HepG2 (cell line): ENCODE measurements at regions not wholly inside any gene's neighbourhood (a gene's known extent, or its start where the extent isn't known, plus 50 kb on each side); places are given as distances from the start of the nearest gene placed in this dataset.

Experiments used
- ATAC-seq: fragments of 200-7000 bp; cut with Tn5 transposase; 3 replicates; pipeline ENCODE4 v1.9.1; 2020; ENCODE audit warnings: mild to moderate bottlenecking, moderate library complexity
- BruUV-seq: library from RNA; stranded (reverse); fragments of 400-500 nt; replicated peaks from 2 replicates; lab custom pipeline; 2021; lab: Mats Ljungman, UMichigan
- CTCF ChIA-PET: fragments of 300-600 bp; formaldehyde crosslinking; extraction: SDS; loops from one replicate; lab custom pipeline; 2021; ENCODE audit warnings: low total read pairs, inconsistent platforms, low intra/inter-chr PET ratio; lab: Yijun Ruan, JAX
- POLR2A ChIA-PET: fragments of 350-600 bp; sonication (Branson Sonifier 250); formaldehyde crosslinking; loops from one replicate; lab custom pipeline; 2020; ENCODE audit warnings: antibody characterized with exemption, inconsistent platforms; lab: Yijun Ruan, JAX
- DNase-seq: peaks from one replicate; pipeline ENCODE4 v3.0.0-alpha.2; 2015; ENCODE audit warnings: low spot score
- FAIRE-seq: peaks from 3 replicates; lab custom pipeline; 2011; peaks lifted over from hg19 to GRCh38; lab: Jason Lieb, UNC
- H2AFZ ChIP-seq: one replicate; pipeline ENCODE4 v1.6.1; 2011; ENCODE audit warnings: low read length, inconsistent platforms
- H3K27ac ChIP-seq: fragments of 300-600 bp; 3 replicates; pipeline ENCODE4 v1.8.0; 2011; ENCODE audit warnings: mixed run types, mild to moderate bottlenecking, mixed read lengths, low read length, inconsistent platforms; ENCODE audit not compliant: insufficient read depth; ENCODE audit errors: extremely low read length
- H3K27me3 ChIP-seq, 2 experiments: fragments of 200-600 bp in 1 of 2; 2 replicates in 1 of 2; 3 replicates in 1 of 2; pipeline versions ENCODE4 v1.6.0 to v1.8.0; 2011; ENCODE audit warnings: low read length in 2 of 2, mild to moderate bottlenecking in 2 of 2, moderate library complexity in 2 of 2, inconsistent platforms in 1 of 2; ENCODE audit not compliant: insufficient read depth in 2 of 2, control insufficient read depth in 1 of 2
- H3K36me3 ChIP-seq, 2 experiments: fragments of 200-600 bp in 1 of 2; replicated peaks in 1 of 2; 2 replicates in 1 of 2; 3 replicates in 1 of 2; pipeline versions ENCODE4 v1.5.1 to v1.8.0; 2011; ENCODE audit warnings: low read length in 2 of 2, inconsistent platforms in 1 of 2; ENCODE audit not compliant: insufficient read depth in 2 of 2, control insufficient read depth in 1 of 2
- H3K4me1 ChIP-seq: 2 replicates; pipeline ENCODE4 v1.5.1; 2012; ENCODE audit warnings: low read length, inconsistent platforms; ENCODE audit not compliant: insufficient read depth
- H3K4me2 ChIP-seq: 2 replicates; pipeline ENCODE4 v1.6.0; 2011; ENCODE audit warnings: low read depth, low read length, inconsistent platforms
- H3K4me3 ChIP-seq, 3 experiments: fragments of 200-600 bp in 1 of 3; sonication (generic), shearing (Covaris generic) in 1 of 3; replicated peaks in 1 of 3; 2 replicates each; pipeline ENCODE4 v1.5.1; 2011 to 2016; ENCODE audit warnings: low read length in 3 of 3, inconsistent platforms in 2 of 3, low read depth in 2 of 3, mild to moderate bottlenecking in 2 of 3, control low read depth in 1 of 3, mixed read lengths in 1 of 3; ENCODE audit not compliant: insufficient read depth in 1 of 3
- H3K79me2 ChIP-seq: one replicate; pipeline ENCODE4 v1.6.1; 2011; ENCODE audit warnings: low read length, inconsistent platforms; ENCODE audit not compliant: insufficient read depth
- H3K9ac ChIP-seq: 2 replicates; pipeline ENCODE4 v1.6.0; 2011; ENCODE audit warnings: mild to moderate bottlenecking, low read depth, low read length, inconsistent platforms; ENCODE audit not compliant: insufficient read depth
- H3K9me3 ChIP-seq: 2 replicates; pipeline ENCODE4 v1.5.1; 2012; ENCODE audit warnings: mild to moderate bottlenecking, low read length
- H4K20me1 ChIP-seq: 2 replicates; pipeline ENCODE4 v1.6.0; 2011; ENCODE audit warnings: inconsistent platforms, mild to moderate bottlenecking, low read length, moderate library complexity; ENCODE audit not compliant: insufficient read depth
- CEBPZ ChIP-seq: IDR thresholded peaks from 2 replicates; pipeline ENCODE4 v1.6.1; 2012; ENCODE audit warnings: low read length, improper control_type of control experiment
- SMAD1 ChIP-seq: sonication (generic); formaldehyde crosslinking; IDR thresholded peaks from 2 replicates; pipeline ENCODE4 v1.4.0; 2020; ENCODE audit warnings: missing genetic modification reagents, low read depth, mild to moderate bottlenecking, borderline replicate concordance
- TARDBP ChIP-seq: sonication (generic); formaldehyde crosslinking; IDR thresholded peaks from 2 replicates; pipeline ENCODE4 v1.8.0; 2022; ENCODE audit warnings: mild to moderate bottlenecking, missing genetic modification reagents
- WGBS: methylation state at CpG from one replicate; pipeline ENCODE4 v1.1.6; 2017; ENCODE audit warnings: low lambda C conversion rate; 5-methylcytosine and 5-hydroxymethylcytosine counted together
- in situ Hi-C: cut with HindIII; loops from 2 replicates; pipeline ENCODE4 v1.10.0; 2017; ENCODE audit warnings: low pct_unique_long_range_greater_than_20kb; ENCODE audit not compliant: extremely low pct_ligation_motif_present
- intact Hi-C: fragments of 100-400 bp; cut with micrococcal nuclease; formaldehyde crosslinking; loops from one replicate; pipeline ENCODE4 v1.10.0; 2022; ENCODE audit not compliant: unreplicated experiment

- ATAC-seq, result no peak
- TF ChIP-seq TARDBP (CRISPR knock-in tag), result no peak
- no peak for TF ChIP-seq CEBPZ
- no peak for TF ChIP-seq SMAD1 (CRISPR knock-in tag)
- no peaks in the 10 kb centered on the region for H3K9me3 ChIP-seq
- WGBS, result 41% methylated on average over 14 of the region's 18 CpGs
- FAIRE-seq, result no peak
- in situ Hi-C loops, result no loop called here
- no peaks in the 10 kb centered on the region for H3K79me2 ChIP-seq
- no peak overlapping the region for H3K4me3 ChIP-seq
- H3K36me3 ChIP-seq, result no peaks in the 10 kb centered on the region
- H3K9ac ChIP-seq, result no peak overlapping the region
- no TSS peak for BruUV-seq
- DNase-seq, result no peak
- peaks cover 18% of the 10 kb centered on the region for H3K4me1 ChIP-seq
- ChIA-PET CTCF (no interaction called here), POLR2A (no interaction called here)
- H4K20me1 ChIP-seq, result no peaks in the 10 kb centered on the region
- peaks cover 4 to 22% of the 10 kb centered on the region in 2 experiments; a peak in 3 of 5 replicates for H3K27me3 ChIP-seq
- H3K27ac ChIP-seq, result no peak overlapping the region
- no peak overlapping the region for H2AFZ ChIP-seq
- no peak overlapping the region for H3K4me2 ChIP-seq
- intact Hi-C loops, result no loop called here
These were observed 75.2 kb upstream of the CD93 start for GRCh38 chr20:23161244-23161891.
